MM.1S (cell line): ENCODE measurements at regions not wholly inside any gene's neighbourhood (a gene's known extent, or its start where the extent isn't known, plus 50 kb on each side); places are given as distances from the start of the nearest gene placed in this dataset.
"Not testable (repeated sequence)": the region's sequence is repeated elsewhere in the genome, so short reads cannot be mapped to it uniquely, and the experiment has no call there.

ENCODE experiments used
- DNase-seq: peaks from one replicate; pipeline ENCODE4 v3.0.0-alpha.2; 2015
- H2AFZ ChIP-seq: fragments of 300-600 bp; sonication (generic); 2 replicates; pipeline ENCODE4 v1.6.0; 2016; ENCODE audit warnings: antibody characterized with exemption, low read length
- H3F3A ChIP-seq: fragments of 300-600 bp; sonication (generic); 2 replicates; pipeline ENCODE4 v1.6.1; 2016; ENCODE audit warnings: mild to moderate bottlenecking, antibody characterized with exemption, low read length, moderate library complexity, mixed read lengths; ENCODE audit not compliant: insufficient read depth
- H3K27ac ChIP-seq: fragments of 300-600 bp; sonication (generic); 2 replicates; pipeline ENCODE4 v1.5.1; 2016; ENCODE audit warnings: mild to moderate bottlenecking, low read length
- H3K27me3 ChIP-seq: fragments of 300-600 bp; sonication (generic); replicated peaks from 2 replicates; pipeline ENCODE4 v1.6.0; 2016; ENCODE audit warnings: low read length; ENCODE audit not compliant: insufficient read depth
- H3K36me3 ChIP-seq: fragments of 300-600 bp; sonication (generic); replicated peaks from 2 replicates; pipeline ENCODE4 v1.6.1; 2016; ENCODE audit warnings: mild to moderate bottlenecking, low read length, mixed read lengths; ENCODE audit not compliant: insufficient read depth
- H3K4me1 ChIP-seq: fragments of 300-600 bp; sonication (generic); 2 replicates; pipeline ENCODE4 v1.6.1; 2016; ENCODE audit warnings: low read length, mixed read lengths
- H3K4me2 ChIP-seq: fragments of 300-600 bp; sonication (generic); 2 replicates; pipeline ENCODE4 v1.6.0; 2016; ENCODE audit warnings: low read depth, low read length
- H3K4me3 ChIP-seq: fragments of 300-600 bp; sonication (generic); 2 replicates; pipeline ENCODE4 v1.5.1; 2016; ENCODE audit warnings: low read length, mixed read lengths
- H3K79me2 ChIP-seq: fragments of 300-600 bp; sonication (generic); 2 replicates; pipeline ENCODE4 v1.6.1; 2016; ENCODE audit warnings: mixed run types, low read length, mixed read lengths
- H3K9ac ChIP-seq: fragments of 300-600 bp; sonication (generic); 2 replicates; pipeline ENCODE4 v1.6.1; 2016; ENCODE audit warnings: low read length, mixed read lengths
- H3K9me2 ChIP-seq: fragments of 300-600 bp; sonication (generic); replicated peaks from 2 replicates; pipeline ENCODE4 v1.6.1; 2016; ENCODE audit warnings: mild to moderate bottlenecking, low read length, mixed read lengths; ENCODE audit not compliant: insufficient read depth
- H3K9me3 ChIP-seq: fragments of 300-600 bp; sonication (generic); replicated peaks from 2 replicates; pipeline ENCODE4 v1.6.1; 2016; ENCODE audit warnings: mild to moderate bottlenecking, low read length, mixed read lengths; ENCODE audit not compliant: insufficient read depth
- H4K20me1 ChIP-seq: fragments of 300-600 bp; sonication (generic); 2 replicates; pipeline ENCODE4 v1.6.1; 2016; ENCODE audit warnings: mild to moderate bottlenecking, low read length, moderate library complexity, mixed read lengths; ENCODE audit not compliant: insufficient read depth
- EZH2 ChIP-seq: fragments of 300-600 bp; sonication (generic); optimal IDR thresholded peaks from 2 replicates; pipeline ENCODE3; 2017; ENCODE audit warnings: low read depth, mild to moderate bottlenecking, antibody characterized with exemption, low read length, mixed read lengths
- EZH2phosphoT487 ChIP-seq: fragments of 300-600 bp; sonication (generic); IDR thresholded peaks from 2 replicates; pipeline ENCODE4 v1.6.1; 2018; ENCODE audit warnings: antibody characterized with exemption, low read length
- TF ChIP-seq, protein P1 (sequence below): fragments of 300-600 bp; sonication (generic); IDR thresholded peaks from 2 replicates; pipeline ENCODE4 v1.5.1; 2016; ENCODE audit warnings: antibody characterized with exemption, low read length, mixed read lengths

DNA sequence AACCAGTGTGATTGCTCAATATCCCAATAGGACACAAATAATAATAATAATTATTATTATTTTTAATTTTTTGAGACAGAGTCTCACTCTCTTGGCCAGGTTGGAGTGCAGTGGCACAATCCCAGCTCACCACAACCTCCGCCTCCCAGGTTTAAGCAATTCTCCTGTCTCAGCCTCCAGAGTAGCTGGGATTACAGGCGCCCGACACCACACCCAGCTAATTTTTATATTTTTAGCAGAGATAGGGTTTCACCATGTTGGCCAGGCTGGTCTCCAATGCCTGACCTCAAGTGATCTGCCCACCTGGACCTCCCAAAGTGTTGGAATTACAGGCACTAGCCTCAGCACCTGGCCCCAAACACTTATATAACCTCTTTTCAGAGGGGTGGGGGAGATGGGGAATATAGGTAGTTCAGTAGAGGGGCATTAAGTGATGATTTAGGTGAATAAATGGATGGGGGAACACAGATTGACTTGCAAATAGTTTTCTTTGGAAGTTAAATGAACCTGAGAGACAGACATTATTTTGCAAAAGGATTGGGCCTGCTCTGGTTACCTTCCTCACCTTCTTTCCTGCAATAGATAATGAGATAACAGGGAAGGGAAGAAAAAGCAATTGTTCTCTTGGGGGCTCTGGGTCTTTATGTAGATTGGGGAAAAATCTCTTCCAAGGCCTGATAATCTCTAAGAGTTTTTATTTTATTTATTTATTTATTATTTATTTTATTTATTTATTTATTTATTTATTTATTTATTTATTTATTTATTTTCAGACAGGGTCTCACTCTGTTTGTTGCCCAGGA, 57.7 kb downstream of the RESF1 start:
- Histone ChIP-seq H3K4me1 (no peaks in the 10 kb centered on the region), H4K20me1 (no peaks in the 10 kb centered on the region), H3K9ac (no peak overlapping the region), H3K9me3 (no peaks in the 10 kb centered on the region), H3K9me2 (no peaks in the 10 kb centered on the region), H2AFZ (no peak overlapping the region), H3K4me2 (no peak overlapping the region), H3K27ac (no peak overlapping the region), H3K27me3 (no peaks in the 10 kb centered on the region), H3K79me2 (no peaks in the 10 kb centered on the region), H3K36me3 (no peaks in the 10 kb centered on the region), H3K4me3 (no peak overlapping the region), H3F3A (no peaks in the 10 kb centered on the region)
- DNase-seq = no peak
- TF ChIP-seq EZH2 (no peak), EZH2phosphoT487 (no peak)
- TF ChIP-seq, protein P1, sequence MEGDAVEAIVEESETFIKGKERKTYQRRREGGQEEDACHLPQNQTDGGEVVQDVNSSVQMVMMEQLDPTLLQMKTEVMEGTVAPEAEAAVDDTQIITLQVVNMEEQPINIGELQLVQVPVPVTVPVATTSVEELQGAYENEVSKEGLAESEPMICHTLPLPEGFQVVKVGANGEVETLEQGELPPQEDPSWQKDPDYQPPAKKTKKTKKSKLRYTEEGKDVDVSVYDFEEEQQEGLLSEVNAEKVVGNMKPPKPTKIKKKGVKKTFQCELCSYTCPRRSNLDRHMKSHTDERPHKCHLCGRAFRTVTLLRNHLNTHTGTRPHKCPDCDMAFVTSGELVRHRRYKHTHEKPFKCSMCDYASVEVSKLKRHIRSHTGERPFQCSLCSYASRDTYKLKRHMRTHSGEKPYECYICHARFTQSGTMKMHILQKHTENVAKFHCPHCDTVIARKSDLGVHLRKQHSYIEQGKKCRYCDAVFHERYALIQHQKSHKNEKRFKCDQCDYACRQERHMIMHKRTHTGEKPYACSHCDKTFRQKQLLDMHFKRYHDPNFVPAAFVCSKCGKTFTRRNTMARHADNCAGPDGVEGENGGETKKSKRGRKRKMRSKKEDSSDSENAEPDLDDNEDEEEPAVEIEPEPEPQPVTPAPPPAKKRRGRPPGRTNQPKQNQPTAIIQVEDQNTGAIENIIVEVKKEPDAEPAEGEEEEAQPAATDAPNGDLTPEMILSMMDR = no peak

DNA sequence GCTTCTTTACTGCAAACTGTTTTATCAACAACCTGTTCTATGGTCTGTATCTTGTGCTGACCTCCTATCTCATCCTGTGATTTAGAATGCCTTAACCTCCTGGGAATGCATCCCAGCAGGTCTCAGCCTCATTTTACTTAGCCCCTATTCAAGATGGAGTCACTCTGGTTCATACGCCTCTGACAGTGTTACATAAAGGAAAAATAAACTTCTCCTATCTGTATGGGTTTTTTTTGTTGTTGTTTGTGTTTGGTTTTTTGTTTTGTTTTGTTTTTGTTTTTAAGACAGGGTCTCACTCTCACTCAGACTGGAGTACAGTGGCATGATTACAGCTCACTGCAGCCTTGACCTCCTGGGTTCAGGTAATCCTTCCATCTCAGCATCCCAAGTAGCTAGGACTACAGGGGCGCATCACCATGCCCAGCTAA, 62.1 kb downstream of the RESF1 start:
- no peak overlapping the region for H3K4me3 ChIP-seq
- H3K9ac ChIP-seq = no peak overlapping the region
- no peaks in the 10 kb centered on the region for H3K36me3 ChIP-seq
- TF ChIP-seq EZH2phosphoT487 (no peak), EZH2 (no peak)
- TF ChIP-seq, protein P1 = no peak
- no peaks in the 10 kb centered on the region for H3K4me1 ChIP-seq
- H3K9me2 ChIP-seq = no peaks in the 10 kb centered on the region
- no peak for DNase-seq
- no peak overlapping the region for H2AFZ ChIP-seq
- no peaks in the 10 kb centered on the region for H3F3A ChIP-seq
- no peaks in the 10 kb centered on the region for H3K27me3 ChIP-seq
- H3K9me3 ChIP-seq = no peaks in the 10 kb centered on the region
- H3K79me2 ChIP-seq = no peaks in the 10 kb centered on the region
- H3K4me2 ChIP-seq = no peak overlapping the region
- no peak overlapping the region for H3K27ac ChIP-seq
- no peaks in the 10 kb centered on the region for H4K20me1 ChIP-seq

DNA sequence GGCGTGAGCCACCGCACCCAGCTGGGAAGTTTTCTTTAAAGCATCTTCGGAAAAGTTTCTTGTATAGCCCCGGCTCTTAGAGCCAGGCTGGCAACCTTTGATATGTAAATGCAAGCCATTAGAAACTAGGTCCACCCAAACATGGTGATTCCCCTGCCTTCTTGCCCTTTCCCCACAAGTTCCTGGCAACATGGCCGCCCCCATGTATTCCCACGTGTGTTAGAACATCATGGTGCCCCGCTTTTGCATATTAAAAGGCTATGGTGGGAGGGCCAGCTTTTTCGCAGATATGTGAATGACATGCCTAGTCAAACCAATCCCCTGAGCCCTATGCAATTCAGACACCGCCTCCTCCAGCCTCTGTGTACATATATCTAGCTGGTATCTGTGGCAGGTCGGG, 63.2 kb downstream of the RESF1 start:
- H3K9me2 ChIP-seq, H3K4me1 ChIP-seq, H3K27ac ChIP-seq, DNase-seq, H3F3A ChIP-seq, H3K27me3 ChIP-seq, H3K79me2 ChIP-seq, H3K9me3 ChIP-seq, H2AFZ ChIP-seq, H3K36me3 ChIP-seq, H3K4me3 ChIP-seq, H3K9ac ChIP-seq, H4K20me1 ChIP-seq, H3K4me2 ChIP-seq: not testable (repeated sequence)

DNA sequence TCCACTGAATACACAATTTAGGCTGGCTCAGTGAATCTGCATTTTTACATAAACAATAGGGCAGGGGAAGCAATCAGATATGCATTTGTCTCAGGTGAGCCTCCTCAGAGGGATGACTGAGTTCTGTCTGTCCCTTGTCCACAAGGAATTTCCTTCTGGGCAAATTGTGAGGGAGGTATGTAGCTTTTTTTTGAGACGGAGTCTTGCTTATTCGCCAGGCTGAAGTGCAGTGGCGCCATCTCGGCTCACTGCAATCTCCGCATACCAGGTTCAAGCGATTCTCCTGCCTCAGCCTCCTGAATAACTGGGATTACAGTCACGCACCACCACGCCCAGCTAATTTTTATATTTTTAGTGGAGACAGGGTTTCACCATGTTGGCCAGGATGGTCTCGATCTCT, 64.6 kb downstream of the RESF1 start:
- H3F3A ChIP-seq, H3K9me2 ChIP-seq, H3K27ac ChIP-seq, DNase-seq, H3K9ac ChIP-seq, H3K4me1 ChIP-seq, H2AFZ ChIP-seq, H3K27me3 ChIP-seq, H3K9me3 ChIP-seq, H3K79me2 ChIP-seq, H3K36me3 ChIP-seq, H3K4me2 ChIP-seq, H3K4me3 ChIP-seq, H4K20me1 ChIP-seq: not testable (repeated sequence)
